ENCODE measurements at regions not wholly inside any gene's neighbourhood (a gene's known extent, or its start where the extent isn't known, plus 50 kb on each side); places are given as distances from the start of the nearest gene placed in this dataset.

DNA sequence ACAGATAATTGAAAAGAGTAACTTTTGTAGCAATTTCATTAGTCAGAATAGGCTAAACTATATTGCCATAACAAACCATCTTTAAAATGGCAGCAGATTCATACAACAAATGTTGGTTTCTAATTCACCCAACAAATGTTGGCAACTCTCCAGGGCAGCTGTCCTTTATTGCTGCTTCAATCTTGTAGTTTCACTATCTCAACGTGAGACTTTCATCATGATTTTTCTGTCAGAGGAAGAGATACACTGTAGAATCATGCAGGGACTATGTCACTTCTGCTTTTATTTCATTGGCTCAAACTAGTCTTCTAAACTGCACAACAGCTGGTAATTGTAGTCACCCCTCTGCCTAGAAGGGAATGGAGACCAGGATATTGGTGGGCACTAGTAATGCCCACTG, 174.2 kb downstream of the TANC2 start:
- no peak for DNase-seq
- Mint-ChIP-seq H3K4me3 (ENCODE audit: low read depth, unreplicated experiment) (no peak overlapping the region), H3K9me3 (ENCODE audit: low read depth, unreplicated experiment) (no peaks in the 10 kb centered on the region), H3K4me1 (ENCODE audit: low read depth, unreplicated experiment) (no peaks in the 10 kb centered on the region), H3K27me3 (ENCODE audit: unreplicated experiment) (no peaks in the 10 kb centered on the region), H3K27ac (ENCODE audit: unreplicated experiment) (no peak overlapping the region), H3K36me3 (ENCODE audit: insufficient read depth, unreplicated experiment) (no peaks in the 10 kb centered on the region)
- TF ChIP-seq, protein P1, sequence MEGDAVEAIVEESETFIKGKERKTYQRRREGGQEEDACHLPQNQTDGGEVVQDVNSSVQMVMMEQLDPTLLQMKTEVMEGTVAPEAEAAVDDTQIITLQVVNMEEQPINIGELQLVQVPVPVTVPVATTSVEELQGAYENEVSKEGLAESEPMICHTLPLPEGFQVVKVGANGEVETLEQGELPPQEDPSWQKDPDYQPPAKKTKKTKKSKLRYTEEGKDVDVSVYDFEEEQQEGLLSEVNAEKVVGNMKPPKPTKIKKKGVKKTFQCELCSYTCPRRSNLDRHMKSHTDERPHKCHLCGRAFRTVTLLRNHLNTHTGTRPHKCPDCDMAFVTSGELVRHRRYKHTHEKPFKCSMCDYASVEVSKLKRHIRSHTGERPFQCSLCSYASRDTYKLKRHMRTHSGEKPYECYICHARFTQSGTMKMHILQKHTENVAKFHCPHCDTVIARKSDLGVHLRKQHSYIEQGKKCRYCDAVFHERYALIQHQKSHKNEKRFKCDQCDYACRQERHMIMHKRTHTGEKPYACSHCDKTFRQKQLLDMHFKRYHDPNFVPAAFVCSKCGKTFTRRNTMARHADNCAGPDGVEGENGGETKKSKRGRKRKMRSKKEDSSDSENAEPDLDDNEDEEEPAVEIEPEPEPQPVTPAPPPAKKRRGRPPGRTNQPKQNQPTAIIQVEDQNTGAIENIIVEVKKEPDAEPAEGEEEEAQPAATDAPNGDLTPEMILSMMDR (IDR thresholded peaks at IDR 0.05; ENCODE audit: unreplicated experiment) = no peak
- no TSS peak for BruUV-seq (replicated peaks)
- CTCF ChIA-PET = no interaction called here
- intact Hi-C loops (cut with micrococcal nuclease; ENCODE audit: unreplicated experiment) = no loop called here

- Mint-ChIP-seq H3K4me1 (ENCODE audit: low read depth, unreplicated experiment) (no peaks in the 10 kb centered on the region), H3K4me3 (ENCODE audit: low read depth, unreplicated experiment) (no peak overlapping the region), H3K27me3 (ENCODE audit: unreplicated experiment) (no peaks in the 10 kb centered on the region), H3K27ac (ENCODE audit: unreplicated experiment) (no peak overlapping the region), H3K36me3 (ENCODE audit: insufficient read depth, unreplicated experiment) (no peaks in the 10 kb centered on the region), H3K9me3 (ENCODE audit: low read depth, unreplicated experiment) (no peaks in the 10 kb centered on the region)
- TF ChIP-seq, protein P1 (IDR thresholded peaks at IDR 0.05; ENCODE audit: unreplicated experiment) = no peak
- BruUV-seq (replicated peaks) = no TSS peak
- no peak for DNase-seq
- intact Hi-C loops (cut with micrococcal nuclease; ENCODE audit: unreplicated experiment) = no loop called here
- CTCF ChIA-PET = no interaction called here
These were observed 176.8 kb downstream of the TANC2 start for GRCh38 chr17:63142836-63143235.

GRCh38 chr17:63150490-63150889, 184.5 kb downstream of the TANC2 start:
- H3K36me3 Mint-ChIP-seq (ENCODE audit: insufficient read depth, unreplicated experiment) = no peaks in the 10 kb centered on the region
- intact Hi-C loops (cut with micrococcal nuclease; ENCODE audit: unreplicated experiment) = no loop called here
- CTCF ChIA-PET = interaction anchor here (0.7 kb wide), 1 partner anchor 85 kb away, joined by 6 read pairs; no protein-coding TSS in a partner anchor
- H3K4me3 Mint-ChIP-seq (ENCODE audit: low read depth, unreplicated experiment) = no peak overlapping the region
- H3K27ac Mint-ChIP-seq (ENCODE audit: unreplicated experiment) = no peak overlapping the region
- TF ChIP-seq, protein P1 (IDR thresholded peaks at IDR 0.05; ENCODE audit: unreplicated experiment) = no peak
- no TSS peak for BruUV-seq (replicated peaks)
- no peaks in the 10 kb centered on the region for H3K9me3 Mint-ChIP-seq (ENCODE audit: low read depth, unreplicated experiment)
- H3K4me1 Mint-ChIP-seq (ENCODE audit: low read depth, unreplicated experiment) = no peaks in the 10 kb centered on the region
- no peak for DNase-seq
- H3K27me3 Mint-ChIP-seq (ENCODE audit: unreplicated experiment) = no peaks in the 10 kb centered on the region

DNA sequence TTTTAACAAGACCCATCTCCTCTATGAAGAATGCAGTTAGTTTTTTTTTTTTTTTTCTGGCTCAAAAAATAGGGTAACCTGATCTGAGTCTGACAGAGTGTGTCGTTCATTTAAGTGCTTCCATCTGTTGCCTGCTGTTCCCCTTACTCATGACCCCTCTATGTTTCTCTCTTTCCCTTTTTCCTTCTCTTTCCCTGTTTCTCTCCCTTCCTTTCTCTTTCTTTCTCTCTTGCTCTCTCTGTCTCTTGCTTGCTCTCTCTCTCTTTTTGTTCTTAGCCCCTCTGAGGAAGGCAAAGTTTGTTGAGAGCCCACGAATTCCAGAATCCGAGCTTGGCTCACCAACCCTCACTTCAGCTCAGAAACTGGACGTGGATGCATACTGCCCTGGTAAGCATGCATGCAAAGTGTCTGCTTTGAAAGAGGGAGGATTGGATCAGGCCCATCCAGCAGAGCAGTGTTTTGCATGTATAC, 185.0 kb downstream of the TANC2 start:
- TF ChIP-seq, protein P1 (IDR thresholded peaks at IDR 0.05; ENCODE audit: unreplicated experiment) = no peak
- Mint-ChIP-seq H3K4me1 (ENCODE audit: low read depth, unreplicated experiment) (no peaks in the 10 kb centered on the region), H3K36me3 (ENCODE audit: insufficient read depth, unreplicated experiment) (no peaks in the 10 kb centered on the region), H3K4me3 (ENCODE audit: low read depth, unreplicated experiment) (no peak overlapping the region), H3K27me3 (ENCODE audit: unreplicated experiment) (no peaks in the 10 kb centered on the region), H3K9me3 (ENCODE audit: low read depth, unreplicated experiment) (no peaks in the 10 kb centered on the region), H3K27ac (ENCODE audit: unreplicated experiment) (no peak overlapping the region)
- CTCF ChIA-PET = interaction anchor here (0.7 kb wide), 1 partner anchor 85 kb away, joined by 6 read pairs; no protein-coding TSS in a partner anchor
- intact Hi-C loops (cut with micrococcal nuclease; ENCODE audit: unreplicated experiment) = no loop called here
- BruUV-seq (replicated peaks) = no TSS peak
- no peak for DNase-seq
